SK-N-SH treated with all-trans-retinoic acid at 6 μM for 48 hours (cell line): ENCODE measurements at regions not wholly inside any gene's neighbourhood (a gene's known extent, or its start where the extent isn't known, plus 50 kb on each side); places are given as distances from the start of the nearest gene placed in this dataset.
"Not testable (repeated sequence)": the region's sequence is repeated elsewhere in the genome, so short reads cannot be mapped to it uniquely, and the experiment has no call there.

ENCODE experiments used
- ATAC-seq: fragments of 200-7000 bp; cut with Tn5 transposase; 3 replicates; pipeline ENCODE4 v1.9.1; 2020; ENCODE audit warnings: mild to moderate bottlenecking, moderate library complexity
- ARNTL ChIP-seq: fragments of 450-650 bp; formaldehyde crosslinking; IDR thresholded peaks from 2 replicates; pipeline ENCODE4 v1.5.0; 2020; ENCODE audit warnings: low read depth, mild to moderate bottlenecking, moderate library complexity, borderline replicate concordance
- BACH2 ChIP-seq: fragments of 250-450 bp; sonication (Bioruptor Pico); IDR thresholded peaks from 2 replicates; pipeline ENCODE4 v1.9.0; 2021; ENCODE audit warnings: mild to moderate bottlenecking, borderline replicate concordance
- CSDC2 ChIP-seq: fragments of 250-450 bp; sonication (Bioruptor Pico); IDR thresholded peaks from 2 replicates; pipeline ENCODE4 v1.5.0; 2020; ENCODE audit warnings: mild to moderate bottlenecking, moderate library complexity
- ESRRG ChIP-seq: fragments of 250-450 bp; sonication (Bioruptor Pico); IDR thresholded peaks from 2 replicates; pipeline ENCODE4 v1.6.1; 2021; ENCODE audit warnings: mild to moderate bottlenecking
- GLIS3 ChIP-seq: fragments of 250-450 bp; sonication (Bioruptor Pico); IDR thresholded peaks from 2 replicates; pipeline ENCODE4 v1.5.0; 2020; ENCODE audit warnings: mild to moderate bottlenecking, moderate library complexity
- ISL1 ChIP-seq: fragments of 250-450 bp; sonication (Bioruptor Pico); IDR thresholded peaks from 2 replicates; pipeline ENCODE4 v2.1.2; 2022; ENCODE audit warnings: mild to moderate bottlenecking, moderate library complexity
- PPARA ChIP-seq: fragments of 250-450 bp; sonication (Bioruptor Pico); IDR thresholded peaks from 2 replicates; pipeline ENCODE4 v1.5.0; 2020; ENCODE audit warnings: mild to moderate bottlenecking, borderline replicate concordance
- RARB ChIP-seq: fragments of 250-450 bp; sonication (Bioruptor Pico); IDR thresholded peaks from 2 replicates; pipeline ENCODE4 v1.8.0; 2021; ENCODE audit warnings: mild to moderate bottlenecking, moderate library complexity
- TOX ChIP-seq: fragments of 250-450 bp; sonication (Bioruptor Pico); IDR thresholded peaks from 2 replicates; pipeline ENCODE4 v1.8.0; 2021; ENCODE audit warnings: mild to moderate bottlenecking, moderate library complexity, borderline replicate concordance
- ZFP3 ChIP-seq: fragments of 250-450 bp; sonication (Bioruptor Pico); IDR thresholded peaks from 2 replicates; pipeline ENCODE4 v1.5.0; 2020; ENCODE audit warnings: mild to moderate bottlenecking, moderate library complexity
- ZNF565 ChIP-seq: fragments of 450-650 bp; formaldehyde crosslinking; conservative IDR thresholded peaks from 2 replicates; pipeline ENCODE4 v1.5.0; 2020; ENCODE audit warnings: low read depth, mild to moderate bottlenecking, moderate library complexity
- ZNF70 ChIP-seq: fragments of 450-650 bp; formaldehyde crosslinking; IDR thresholded peaks from 2 replicates; pipeline ENCODE4 v1.5.0; 2020; ENCODE audit warnings: mild to moderate bottlenecking, moderate library complexity
- ZNF8 ChIP-seq: fragments of 450-650 bp; formaldehyde crosslinking; IDR thresholded peaks from 2 replicates; pipeline ENCODE4 v1.5.0; 2020; ENCODE audit warnings: mild to moderate bottlenecking, moderate library complexity
- TF ChIP-seq, protein P1 (sequence below): fragments of 250-450 bp; sonication (Bioruptor Pico); IDR thresholded peaks from 2 replicates; pipeline ENCODE4 v1.8.0; 2020; ENCODE audit warnings: mild to moderate bottlenecking, moderate library complexity, borderline replicate concordance
- TF ChIP-seq, protein P2 (sequence below): fragments of 250-450 bp; sonication (Bioruptor Pico); IDR thresholded peaks from 2 replicates; pipeline ENCODE4 v1.5.0; 2020; ENCODE audit warnings: mild to moderate bottlenecking, moderate library complexity

DNA sequence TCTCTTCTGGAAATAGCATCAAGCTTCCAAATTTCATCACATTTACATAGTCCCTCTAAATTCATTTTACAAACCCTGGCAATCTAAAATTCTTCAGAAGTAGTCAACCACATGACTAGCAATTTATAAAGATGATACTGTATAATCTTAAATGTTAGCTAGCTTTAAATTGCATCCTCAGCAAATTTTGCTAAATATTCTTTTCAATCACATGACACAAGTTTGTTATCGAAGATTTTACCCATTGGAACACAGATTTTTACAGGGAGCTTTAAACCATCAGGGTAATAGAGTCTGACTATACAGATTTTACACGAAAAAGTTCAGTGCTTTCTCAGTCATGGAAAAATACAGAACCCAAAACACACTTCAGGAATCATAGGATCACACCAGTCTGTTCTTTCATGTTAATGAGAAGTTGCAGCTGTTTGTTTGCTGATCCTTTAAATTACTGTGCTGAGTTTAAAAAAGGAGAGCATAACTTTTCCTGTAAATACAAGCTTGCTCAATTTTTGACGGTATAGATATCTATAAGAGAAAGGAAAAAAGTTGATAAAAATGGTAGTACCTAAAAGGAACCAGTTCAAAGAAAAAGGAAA lies 445.8 kb upstream of the ADGRB3 start (continued):
- TF ChIP-seq TOX (CRISPR knock-in tag) (no peak), ZNF565 (CRISPR knock-in tag) (no peak)
- TF ChIP-seq, protein P1, sequence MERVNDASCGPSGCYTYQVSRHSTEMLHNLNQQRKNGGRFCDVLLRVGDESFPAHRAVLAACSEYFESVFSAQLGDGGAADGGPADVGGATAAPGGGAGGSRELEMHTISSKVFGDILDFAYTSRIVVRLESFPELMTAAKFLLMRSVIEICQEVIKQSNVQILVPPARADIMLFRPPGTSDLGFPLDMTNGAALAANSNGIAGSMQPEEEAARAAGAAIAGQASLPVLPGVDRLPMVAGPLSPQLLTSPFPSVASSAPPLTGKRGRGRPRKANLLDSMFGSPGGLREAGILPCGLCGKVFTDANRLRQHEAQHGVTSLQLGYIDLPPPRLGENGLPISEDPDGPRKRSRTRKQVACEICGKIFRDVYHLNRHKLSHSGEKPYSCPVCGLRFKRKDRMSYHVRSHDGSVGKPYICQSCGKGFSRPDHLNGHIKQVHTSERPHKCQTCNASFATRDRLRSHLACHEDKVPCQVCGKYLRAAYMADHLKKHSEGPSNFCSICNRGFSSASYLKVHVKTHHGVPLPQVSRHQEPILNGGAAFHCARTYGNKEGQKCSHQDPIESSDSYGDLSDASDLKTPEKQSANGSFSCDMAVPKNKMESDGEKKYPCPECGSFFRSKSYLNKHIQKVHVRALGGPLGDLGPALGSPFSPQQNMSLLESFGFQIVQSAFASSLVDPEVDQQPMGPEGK (CRISPR knock-in tag), result no peak
- TF ChIP-seq, all 23 proteins: peak for 0

GRCh38 chr6:68186870-68187269 lies 448.2 kb upstream of the ADGRB3 start:
- ATAC-seq, result no peak
- no peak for TF ChIP-seq CSDC2 (CRISPR knock-in tag)

- TF ChIP-seq ZFP3 (CRISPR knock-in tag) (no peak), RARB (CRISPR knock-in tag) (no peak), BACH2 (CRISPR knock-in tag) (no peak), ARNTL (CRISPR knock-in tag) (no peak), TOX (CRISPR knock-in tag) (no peak), ISL1 (CRISPR knock-in tag) (no peak), ESRRG (CRISPR knock-in tag) (no peak), GLIS3 (CRISPR knock-in tag) (no peak), PPARA (CRISPR knock-in tag) (no peak), ZNF70 (CRISPR knock-in tag) (no peak)
- TF ChIP-seq, protein P1 (CRISPR knock-in tag), result no peak
- TF ChIP-seq, protein P2, sequence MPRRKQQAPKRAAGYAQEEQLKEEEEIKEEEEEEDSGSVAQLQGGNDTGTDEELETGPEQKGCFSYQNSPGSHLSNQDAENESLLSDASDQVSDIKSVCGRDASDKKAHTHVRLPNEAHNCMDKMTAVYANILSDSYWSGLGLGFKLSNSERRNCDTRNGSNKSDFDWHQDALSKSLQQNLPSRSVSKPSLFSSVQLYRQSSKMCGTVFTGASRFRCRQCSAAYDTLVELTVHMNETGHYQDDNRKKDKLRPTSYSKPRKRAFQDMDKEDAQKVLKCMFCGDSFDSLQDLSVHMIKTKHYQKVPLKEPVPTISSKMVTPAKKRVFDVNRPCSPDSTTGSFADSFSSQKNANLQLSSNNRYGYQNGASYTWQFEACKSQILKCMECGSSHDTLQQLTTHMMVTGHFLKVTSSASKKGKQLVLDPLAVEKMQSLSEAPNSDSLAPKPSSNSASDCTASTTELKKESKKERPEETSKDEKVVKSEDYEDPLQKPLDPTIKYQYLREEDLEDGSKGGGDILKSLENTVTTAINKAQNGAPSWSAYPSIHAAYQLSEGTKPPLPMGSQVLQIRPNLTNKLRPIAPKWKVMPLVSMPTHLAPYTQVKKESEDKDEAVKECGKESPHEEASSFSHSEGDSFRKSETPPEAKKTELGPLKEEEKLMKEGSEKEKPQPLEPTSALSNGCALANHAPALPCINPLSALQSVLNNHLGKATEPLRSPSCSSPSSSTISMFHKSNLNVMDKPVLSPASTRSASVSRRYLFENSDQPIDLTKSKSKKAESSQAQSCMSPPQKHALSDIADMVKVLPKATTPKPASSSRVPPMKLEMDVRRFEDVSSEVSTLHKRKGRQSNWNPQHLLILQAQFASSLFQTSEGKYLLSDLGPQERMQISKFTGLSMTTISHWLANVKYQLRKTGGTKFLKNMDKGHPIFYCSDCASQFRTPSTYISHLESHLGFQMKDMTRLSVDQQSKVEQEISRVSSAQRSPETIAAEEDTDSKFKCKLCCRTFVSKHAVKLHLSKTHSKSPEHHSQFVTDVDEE (CRISPR knock-in tag), result no peak
- ATAC-seq, result no peak
Observed at GRCh38 chr6:68182386-68182785, 452.7 kb upstream of the ADGRB3 start.

- ATAC-seq, result not testable (repeated sequence)
Observed at GRCh38 chr6:68181027-68181426, 454.1 kb upstream of the ADGRB3 start.

DNA sequence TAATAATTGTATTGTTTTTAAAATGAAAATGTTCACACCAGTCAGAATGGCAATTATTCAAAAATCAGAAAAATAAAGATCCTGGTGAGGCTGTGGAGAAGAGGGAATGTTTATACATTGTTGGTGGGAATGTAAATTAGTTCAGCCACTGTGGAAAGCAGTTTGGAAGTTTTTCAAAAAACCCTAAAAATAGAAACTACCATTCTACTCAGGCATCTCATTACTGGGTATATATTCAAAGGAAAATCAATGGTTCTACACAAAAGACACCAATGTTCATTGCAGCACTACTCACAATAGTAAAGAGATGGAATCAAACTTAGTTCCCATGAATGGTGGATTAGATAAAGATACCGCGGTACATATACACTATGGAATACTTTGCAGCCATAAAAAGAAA lies 461.5 kb upstream of the ADGRB3 start:
- no peak for ATAC-seq
- TF ChIP-seq, protein P1 (CRISPR knock-in tag), result no peak

- TF ChIP-seq ZNF8 (CRISPR knock-in tag), result no peak
- ATAC-seq, result no peak
Observed at GRCh38 chr6:68169922-68170321, 465.2 kb upstream of the ADGRB3 start.
